ENCODE measurements at regions not wholly inside any gene's neighbourhood (a gene's known extent, or its start where the extent isn't known, plus 50 kb on each side); places are given as distances from the start of the nearest gene placed in this dataset.
"Not testable (repeated sequence)": the region's sequence is repeated elsewhere in the genome, so short reads cannot be mapped to it uniquely, and the experiment has no call there.

DNA sequence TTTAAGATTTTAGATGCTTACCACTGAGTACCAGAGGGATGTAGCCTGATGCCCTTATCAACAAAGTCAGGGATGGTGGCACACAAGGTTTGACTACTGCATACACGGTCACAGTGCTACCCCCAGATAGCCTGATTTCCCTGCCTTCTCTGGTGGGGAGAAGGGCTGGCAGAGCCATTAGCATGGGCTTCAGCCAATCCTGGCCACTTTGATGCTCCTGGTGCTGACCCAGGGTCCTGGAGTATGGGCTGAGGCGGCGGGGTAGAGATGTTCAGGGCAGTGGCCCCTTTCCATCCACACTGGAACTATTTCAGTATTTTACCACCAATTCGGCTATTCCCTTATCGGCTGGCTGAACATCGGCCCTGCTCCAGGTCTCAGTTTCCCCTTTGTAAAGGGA is 83.2 kb downstream of the POTEB3 start:
- H3K36me3 ChIP-seq (ENCODE audit: control insufficient read depth, low read depth, low read length); H3K4me3 ChIP-seq (ENCODE audit: low read length); H3K4me1 ChIP-seq (ENCODE audit: control insufficient read depth, low read depth, low read length); H3K9ac ChIP-seq (ENCODE audit: low read length); H3K27ac ChIP-seq (ENCODE audit: low read length); H3K9me3 ChIP-seq (ENCODE audit: control insufficient read depth, low read depth, low read length); H3K27me3 ChIP-seq (ENCODE audit: control insufficient read depth, insufficient read depth, low read length): not testable (repeated sequence)

GRCh38 chr15:21355944-21356343 is 84.4 kb downstream of the POTEB3 start:
- H3K9me3 ChIP-seq (ENCODE audit: control insufficient read depth, low read depth, low read length); H3K4me1 ChIP-seq (ENCODE audit: control insufficient read depth, low read depth, low read length); H3K36me3 ChIP-seq (ENCODE audit: control insufficient read depth, low read depth, low read length); H3K27me3 ChIP-seq (ENCODE audit: control insufficient read depth, insufficient read depth, low read length); H3K4me3 ChIP-seq (ENCODE audit: low read length); H3K9ac ChIP-seq (ENCODE audit: low read length); H3K27ac ChIP-seq (ENCODE audit: low read length): not testable (repeated sequence)

GRCh38 chr15:21354597-21354996 is 85.7 kb downstream of the POTEB3 start:
- not testable (repeated sequence) for H3K4me3 ChIP-seq (ENCODE audit: low read length); H3K27me3 ChIP-seq (ENCODE audit: control insufficient read depth, insufficient read depth, low read length); H3K36me3 ChIP-seq (ENCODE audit: control insufficient read depth, low read depth, low read length); H3K4me1 ChIP-seq (ENCODE audit: control insufficient read depth, low read depth, low read length); H3K9me3 ChIP-seq (ENCODE audit: control insufficient read depth, low read depth, low read length); H3K27ac ChIP-seq (ENCODE audit: low read length); H3K9ac ChIP-seq (ENCODE audit: low read length)

GRCh38 chr15:21352670-21353318 is 87.5 kb downstream of the POTEB3 start:
- H3K27ac ChIP-seq (ENCODE audit: low read length); H3K9me3 ChIP-seq (ENCODE audit: control insufficient read depth, low read depth, low read length); H3K4me1 ChIP-seq (ENCODE audit: control insufficient read depth, low read depth, low read length); H3K36me3 ChIP-seq (ENCODE audit: control insufficient read depth, low read depth, low read length); H3K27me3 ChIP-seq (ENCODE audit: control insufficient read depth, insufficient read depth, low read length); H3K4me3 ChIP-seq (ENCODE audit: low read length); H3K9ac ChIP-seq (ENCODE audit: low read length): not testable (repeated sequence)

GRCh38 chr15:21344960-21345359 is 95.3 kb downstream of the POTEB3 start:
- not testable (repeated sequence) for H3K27ac ChIP-seq (ENCODE audit: low read length); H3K36me3 ChIP-seq (ENCODE audit: control insufficient read depth, low read depth, low read length); H3K4me3 ChIP-seq (ENCODE audit: low read length); H3K4me1 ChIP-seq (ENCODE audit: control insufficient read depth, low read depth, low read length); H3K27me3 ChIP-seq (ENCODE audit: control insufficient read depth, insufficient read depth, low read length); H3K9ac ChIP-seq (ENCODE audit: low read length); H3K9me3 ChIP-seq (ENCODE audit: control insufficient read depth, low read depth, low read length)

- H3K27me3 ChIP-seq (ENCODE audit: control insufficient read depth, insufficient read depth, low read length) = not testable (repeated sequence)
Measured at GRCh38 chr15:21344500-21344899, 95.8 kb downstream of the POTEB3 start.

DNA sequence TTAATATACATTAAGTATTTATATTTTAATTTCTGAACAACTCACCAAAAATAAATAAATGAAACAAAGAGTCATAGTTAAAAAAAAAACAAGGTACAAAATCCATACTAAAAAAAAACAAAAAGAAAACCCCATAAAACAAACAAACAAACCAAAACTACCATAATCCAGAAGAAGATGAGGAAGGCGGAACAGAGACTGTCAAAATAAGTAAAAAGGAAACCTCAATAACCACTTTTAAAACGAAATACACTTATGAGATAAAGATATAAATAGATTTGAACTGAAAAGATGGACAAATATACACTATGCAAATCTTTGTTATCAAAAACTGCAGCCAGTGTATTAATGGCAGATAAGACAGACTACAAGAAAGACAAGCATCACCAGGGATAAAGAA is 103.3 kb downstream of the POTEB3 start:
- not testable (repeated sequence) for H3K4me3 ChIP-seq (ENCODE audit: low read length); H3K4me1 ChIP-seq (ENCODE audit: control insufficient read depth, low read depth, low read length)

More at GRCh38 chr15:21344500-21344899, 95.8 kb downstream of the POTEB3 start:
- H3K27ac ChIP-seq (ENCODE audit: low read length); H3K36me3 ChIP-seq (ENCODE audit: control insufficient read depth, low read depth, low read length); H3K4me3 ChIP-seq (ENCODE audit: low read length); H3K9me3 ChIP-seq (ENCODE audit: control insufficient read depth, low read depth, low read length); H3K9ac ChIP-seq (ENCODE audit: low read length); H3K4me1 ChIP-seq (ENCODE audit: control insufficient read depth, low read depth, low read length): not testable (repeated sequence)

GRCh38 chr15:21324720-21325460 is 115.4 kb downstream of the POTEB3 start:
- H3K27ac ChIP-seq (ENCODE audit: low read length); H3K4me1 ChIP-seq (ENCODE audit: control insufficient read depth, low read depth, low read length); H3K27me3 ChIP-seq (ENCODE audit: control insufficient read depth, insufficient read depth, low read length); H3K36me3 ChIP-seq (ENCODE audit: control insufficient read depth, low read depth, low read length); H3K9me3 ChIP-seq (ENCODE audit: control insufficient read depth, low read depth, low read length); H3K9ac ChIP-seq (ENCODE audit: low read length); H3K4me3 ChIP-seq (ENCODE audit: low read length): not testable (repeated sequence)

More for the DNA sequence above, 103.3 kb downstream of the POTEB3 start:
- H3K9me3 ChIP-seq (ENCODE audit: control insufficient read depth, low read depth, low read length); H3K36me3 ChIP-seq (ENCODE audit: control insufficient read depth, low read depth, low read length); H3K27me3 ChIP-seq (ENCODE audit: control insufficient read depth, insufficient read depth, low read length); H3K27ac ChIP-seq (ENCODE audit: low read length); H3K9ac ChIP-seq (ENCODE audit: low read length): not testable (repeated sequence)

DNA sequence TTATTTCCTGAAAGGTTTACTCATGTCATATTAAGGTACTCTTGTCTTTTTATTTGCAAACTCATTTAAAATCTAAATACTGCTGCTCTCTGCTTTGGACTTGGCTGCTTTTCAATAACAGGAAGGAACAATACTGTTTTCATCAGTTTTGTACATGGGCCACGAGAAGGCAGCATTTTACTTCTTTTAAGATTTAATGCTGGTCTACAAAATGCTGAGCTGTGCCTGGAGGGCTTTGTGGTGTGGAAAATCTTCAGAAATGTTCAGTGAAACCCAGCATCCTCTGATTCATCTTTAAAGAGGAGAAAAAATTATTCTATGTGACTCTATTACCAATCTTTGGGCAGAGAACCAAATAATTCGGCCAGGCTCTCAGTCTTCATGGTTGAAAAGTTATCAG is 155.9 kb downstream of the POTEB3 start:
- not testable (repeated sequence) for H3K4me3 ChIP-seq (ENCODE audit: low read length); H3K27me3 ChIP-seq (ENCODE audit: control insufficient read depth, insufficient read depth, low read length); H3K27ac ChIP-seq (ENCODE audit: low read length); H3K36me3 ChIP-seq (ENCODE audit: control insufficient read depth, low read depth, low read length); H3K4me1 ChIP-seq (ENCODE audit: control insufficient read depth, low read depth, low read length); H3K9ac ChIP-seq (ENCODE audit: low read length); H3K9me3 ChIP-seq (ENCODE audit: control insufficient read depth, low read depth, low read length)

DNA sequence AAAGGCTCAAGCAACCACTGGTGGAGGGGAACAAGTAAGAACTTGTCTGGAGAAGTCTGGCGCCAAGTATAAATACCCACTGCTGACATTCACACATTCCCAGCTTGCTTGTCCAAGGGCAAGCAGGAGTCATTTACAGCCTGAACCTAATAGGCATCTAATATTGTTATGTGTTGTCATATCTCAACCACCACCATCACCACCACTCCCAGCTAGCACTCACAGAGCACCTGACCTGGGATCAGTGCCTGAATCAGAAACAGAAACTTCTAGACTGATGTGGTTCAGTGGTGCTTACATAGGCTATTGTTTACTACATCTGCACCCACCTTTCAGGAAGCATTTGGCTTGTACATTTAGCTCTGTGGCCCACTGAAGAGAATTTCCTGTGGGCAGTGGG is 157.1 kb downstream of the POTEB3 start:
- H3K4me3 ChIP-seq (ENCODE audit: low read length); H3K27ac ChIP-seq (ENCODE audit: low read length); H3K4me1 ChIP-seq (ENCODE audit: control insufficient read depth, low read depth, low read length); H3K9me3 ChIP-seq (ENCODE audit: control insufficient read depth, low read depth, low read length); H3K27me3 ChIP-seq (ENCODE audit: control insufficient read depth, insufficient read depth, low read length); H3K9ac ChIP-seq (ENCODE audit: low read length); H3K36me3 ChIP-seq (ENCODE audit: control insufficient read depth, low read depth, low read length): not testable (repeated sequence)

- not testable (repeated sequence) for H3K36me3 ChIP-seq (ENCODE audit: control insufficient read depth, low read depth, low read length); H3K27ac ChIP-seq (ENCODE audit: low read length); H3K9ac ChIP-seq (ENCODE audit: low read length); H3K4me1 ChIP-seq (ENCODE audit: control insufficient read depth, low read depth, low read length); H3K27me3 ChIP-seq (ENCODE audit: control insufficient read depth, insufficient read depth, low read length); H3K4me3 ChIP-seq (ENCODE audit: low read length); H3K9me3 ChIP-seq (ENCODE audit: control insufficient read depth, low read depth, low read length)
Measured at GRCh38 chr15:21280272-21280671, 160.0 kb downstream of the POTEB3 start.

GRCh38 chr15:21272176-21272982 is 167.9 kb downstream of the POTEB3 start:
- H3K4me3 ChIP-seq (ENCODE audit: low read length); H3K27me3 ChIP-seq (ENCODE audit: control insufficient read depth, insufficient read depth, low read length); H3K36me3 ChIP-seq (ENCODE audit: control insufficient read depth, low read depth, low read length); H3K4me1 ChIP-seq (ENCODE audit: control insufficient read depth, low read depth, low read length); H3K27ac ChIP-seq (ENCODE audit: low read length); H3K9ac ChIP-seq (ENCODE audit: low read length): not testable (repeated sequence)
- H3K9me3 ChIP-seq (ENCODE audit: control insufficient read depth, low read depth, low read length) = peaks cover 40% of the 10 kb centered on the region

Measured in iPS-18a (cell line).